Epithelial cell of proximal tubule (primary cell): ENCODE measurements at regions not wholly inside any gene's neighbourhood (a gene's known extent, or its start where the extent isn't known, plus 50 kb on each side); places are given as distances from the start of the nearest gene placed in this dataset.

Experiments used
- DNase-seq: peaks from one replicate; pipeline ENCODE4 v3.0.0-alpha.2; 2011; ENCODE audit warnings: low read depth
- H3K4me3 ChIP-seq: 2 replicates; pipeline ENCODE4 v1.5.1; 2011; ENCODE audit warnings: low read depth, mild to moderate bottlenecking, low read length
- CTCF ChIP-seq: conservative IDR thresholded peaks from 2 replicates; pipeline ENCODE4 v1.5.1; 2012; ENCODE audit warnings: low read depth, mild to moderate bottlenecking, low read length

DNA sequence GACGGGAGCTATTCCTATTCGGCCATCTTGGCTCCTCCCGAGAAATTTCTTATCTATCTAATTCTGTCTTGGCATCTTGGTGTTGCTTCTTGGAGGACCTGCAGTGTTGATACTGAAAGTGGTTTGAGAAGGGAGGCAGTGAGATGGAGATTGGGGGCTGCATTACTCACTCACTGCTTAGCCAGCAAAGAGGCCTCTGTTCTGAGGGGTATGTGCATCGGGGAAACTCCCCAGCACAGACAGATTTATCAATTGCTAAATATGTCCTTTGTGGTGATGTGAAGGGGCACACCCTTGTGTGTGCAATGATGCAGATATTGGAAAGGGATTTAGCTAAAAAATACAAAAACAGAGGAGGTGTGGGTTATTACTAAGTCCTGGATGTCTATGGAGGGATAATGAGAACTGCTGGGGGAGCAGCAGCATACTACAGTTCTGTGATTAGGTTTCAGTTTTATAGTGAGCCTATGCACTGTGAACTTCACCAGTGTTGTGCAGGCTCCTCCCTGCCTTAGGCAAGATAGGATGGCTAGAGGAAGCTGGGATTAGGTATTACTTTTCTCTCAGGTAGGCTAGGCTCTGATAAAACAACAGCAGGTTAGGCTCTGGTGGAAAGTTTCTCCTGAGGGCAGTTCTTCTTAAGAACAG is 279.0 kb downstream of the HS3ST1 start:
- H3K4me3 ChIP-seq, result no peak overlapping the region
- TF ChIP-seq CTCF, result no peak
- no peak for DNase-seq

- no peak overlapping the region for H3K4me3 ChIP-seq
- TF ChIP-seq CTCF, result no peak
- DNase-seq, result no peak
These were observed 288.8 kb downstream of the HS3ST1 start for GRCh38 chr4:11139871-11140270.

- H3K4me3 ChIP-seq, result no peak overlapping the region
These were observed 289.7 kb downstream of the HS3ST1 start for GRCh38 chr4:11138964-11139363.

DNA sequence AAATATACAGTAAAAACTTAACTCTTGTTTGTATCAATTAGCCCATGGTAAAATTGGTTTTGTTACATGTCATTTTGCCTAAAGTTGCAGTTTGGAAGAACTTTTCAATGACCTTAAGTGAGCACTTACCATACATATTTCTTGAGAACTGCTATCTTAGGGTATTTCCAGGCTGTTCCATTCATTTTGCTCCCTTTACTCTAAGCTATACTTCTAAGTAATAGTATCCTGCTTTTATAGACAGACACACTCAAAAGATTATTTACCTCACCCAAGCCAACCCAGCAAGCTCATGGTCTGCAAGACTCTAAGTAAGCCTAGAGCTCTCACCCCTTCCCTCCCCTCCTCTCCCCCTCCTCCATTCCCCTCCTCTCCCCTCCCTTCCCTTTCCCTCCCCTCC is 294.0 kb downstream of the HS3ST1 start:
- no peak for DNase-seq
- no peak overlapping the region for H3K4me3 ChIP-seq
- no peak for TF ChIP-seq CTCF

More at GRCh38 chr4:11138964-11139363, 289.7 kb downstream of the HS3ST1 start:
- no peak for TF ChIP-seq CTCF
- no peak for DNase-seq

GRCh38 chr4:11133868-11134267 is 294.8 kb downstream of the HS3ST1 start:
- no peak for TF ChIP-seq CTCF
- no peak overlapping the region for H3K4me3 ChIP-seq
- no peak for DNase-seq

DNA sequence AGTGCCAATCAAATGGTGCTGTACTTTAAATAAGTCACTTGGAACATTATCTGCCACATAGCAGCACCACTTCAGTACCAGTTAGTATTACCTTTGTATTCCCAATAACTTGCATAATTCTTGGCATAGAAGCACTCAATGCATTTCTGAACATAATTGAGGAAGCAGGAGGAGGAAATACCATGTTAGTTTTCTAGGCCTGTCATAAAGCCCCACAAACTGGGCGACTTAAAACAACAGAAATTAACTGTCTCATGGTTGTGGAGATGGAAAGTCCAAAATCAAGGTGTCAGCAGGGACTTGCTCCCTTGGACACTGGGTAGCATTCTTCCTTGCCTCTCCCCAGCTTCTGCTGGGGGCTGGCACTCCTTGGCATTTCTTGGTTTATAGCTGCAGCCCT is 296.2 kb downstream of the HS3ST1 start:
- TF ChIP-seq CTCF, result no peak
- DNase-seq, result no peak
- H3K4me3 ChIP-seq, result no peak overlapping the region

DNA sequence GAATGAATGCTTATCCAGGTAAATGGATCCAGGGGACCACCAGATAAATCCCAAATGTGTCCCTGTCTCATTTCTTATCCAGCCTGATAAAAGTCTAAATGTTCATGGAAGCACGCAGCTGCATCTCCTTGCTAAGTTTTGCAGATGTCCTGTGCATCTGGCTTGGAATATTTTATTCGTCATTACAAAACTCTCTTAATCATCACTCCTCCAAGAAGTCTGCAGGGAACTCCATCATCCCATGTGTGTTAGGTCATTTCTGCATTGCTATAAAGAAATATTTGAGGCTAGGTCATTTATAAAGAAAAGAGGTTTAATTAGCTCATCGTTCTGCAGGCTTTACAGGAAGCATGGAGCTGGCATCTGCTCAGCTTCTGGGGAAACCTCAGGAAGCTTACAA is 297.2 kb downstream of the HS3ST1 start:
- H3K4me3 ChIP-seq, result no peak overlapping the region
- DNase-seq, result no peak
- no peak for TF ChIP-seq CTCF
